Adrenal gland (tissue), 5 donors: ENCODE measurements at regions not wholly inside any gene's neighbourhood (a gene's known extent, or its start where the extent isn't known, plus 50 kb on each side); places are given as distances from the start of the nearest gene placed in this dataset.

ENCODE experiments used
- CTCF ChIP-seq, 6 experiments: fragments of 450-650 bp in 4 of 6; fragments of 200-600 bp in 2 of 6; sonication (generic) in 1 of 6; IDR thresholded peaks; 1 replicate in 5 of 6; 2 replicates in 1 of 6; pipeline versions ENCODE4 v1.5.1 to v1.8.0; 2016 to 2021; ENCODE audit warnings: antibody characterized with exemption in 6 of 6, mild to moderate bottlenecking in 2 of 6, moderate library complexity in 1 of 6
- POLR2A ChIP-seq, 2 donors: fragments of 450-650 bp; IDR thresholded peaks; one replicate each; pipeline ENCODE4 v1.6.1; 2017; ENCODE audit warnings: antibody characterized with exemption in 2 of 2, mild to moderate bottlenecking in 2 of 2, moderate library complexity in 1 of 2
- donor health status: DM: no; HTN: no; CAD: no.

GRCh38 chr11:97158243-97158642 is 768.4 kb downstream of the JRKL start:
- TF ChIP-seq CTCF (IDR thresholded peaks at IDR 0.05) (no peak), POLR2A (IDR thresholded peaks at IDR 0.05) (no peak)
